Fibroblast of pulmonary artery (primary cell): ENCODE measurements at regions not wholly inside any gene's neighbourhood (a gene's known extent, or its start where the extent isn't known, plus 50 kb on each side); places are given as distances from the start of the nearest gene placed in this dataset.

Source experiments
- DNase-seq: peaks from one replicate; pipeline ENCODE4 v3.0.0-alpha.2; 2010; ENCODE audit warnings: low read depth
- H3K4me3 ChIP-seq: replicated peaks from 2 replicates; pipeline ENCODE4 v1.5.1; 2011; ENCODE audit warnings: low read depth, mild to moderate bottlenecking, control low read depth, low read length, moderate library complexity
- TF ChIP-seq, protein P1 (sequence below): IDR thresholded peaks from 2 replicates; pipeline ENCODE4 v1.5.1; 2011; ENCODE audit warnings: mild to moderate bottlenecking, control low read depth, low read length, inconsistent platforms; ENCODE audit errors: missing control alignments

DNA sequence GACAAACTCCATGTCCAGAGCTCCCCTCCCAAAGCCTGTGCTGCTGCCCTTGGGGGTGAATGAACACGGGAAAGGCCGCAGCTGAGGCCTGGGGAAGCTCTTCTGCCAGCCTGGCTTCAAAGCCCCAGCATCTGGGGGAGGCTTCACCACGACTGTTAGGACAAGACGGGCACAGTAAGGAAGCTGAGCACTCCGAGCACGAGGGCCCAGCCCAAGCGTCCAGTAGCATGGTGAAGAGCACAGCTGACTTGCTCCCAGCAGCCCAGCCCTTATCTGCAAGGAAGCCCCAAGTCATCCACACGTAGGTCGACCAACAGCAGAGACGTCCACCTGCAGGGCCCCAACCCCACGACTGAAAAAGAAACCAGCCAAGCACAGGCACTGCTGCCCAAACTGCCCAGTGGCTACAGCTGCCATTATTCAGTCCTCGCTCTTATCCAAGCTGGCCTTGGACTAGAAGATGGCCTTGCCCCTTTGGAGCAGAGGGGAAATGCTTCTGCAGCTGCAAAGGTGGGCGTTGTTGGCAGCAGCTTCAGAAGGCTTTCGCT lies 62.5 kb downstream of the SHANK2 start:
- TF ChIP-seq, protein P1, sequence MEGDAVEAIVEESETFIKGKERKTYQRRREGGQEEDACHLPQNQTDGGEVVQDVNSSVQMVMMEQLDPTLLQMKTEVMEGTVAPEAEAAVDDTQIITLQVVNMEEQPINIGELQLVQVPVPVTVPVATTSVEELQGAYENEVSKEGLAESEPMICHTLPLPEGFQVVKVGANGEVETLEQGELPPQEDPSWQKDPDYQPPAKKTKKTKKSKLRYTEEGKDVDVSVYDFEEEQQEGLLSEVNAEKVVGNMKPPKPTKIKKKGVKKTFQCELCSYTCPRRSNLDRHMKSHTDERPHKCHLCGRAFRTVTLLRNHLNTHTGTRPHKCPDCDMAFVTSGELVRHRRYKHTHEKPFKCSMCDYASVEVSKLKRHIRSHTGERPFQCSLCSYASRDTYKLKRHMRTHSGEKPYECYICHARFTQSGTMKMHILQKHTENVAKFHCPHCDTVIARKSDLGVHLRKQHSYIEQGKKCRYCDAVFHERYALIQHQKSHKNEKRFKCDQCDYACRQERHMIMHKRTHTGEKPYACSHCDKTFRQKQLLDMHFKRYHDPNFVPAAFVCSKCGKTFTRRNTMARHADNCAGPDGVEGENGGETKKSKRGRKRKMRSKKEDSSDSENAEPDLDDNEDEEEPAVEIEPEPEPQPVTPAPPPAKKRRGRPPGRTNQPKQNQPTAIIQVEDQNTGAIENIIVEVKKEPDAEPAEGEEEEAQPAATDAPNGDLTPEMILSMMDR, result no peak
- DNase-seq, result no peak
- no peak overlapping the region for H3K4me3 ChIP-seq

GRCh38 chr11:71188886-71189767 lies 63.2 kb downstream of the SHANK2 start:
- DNase-seq, result no peak
- no peak overlapping the region for H3K4me3 ChIP-seq
- TF ChIP-seq, protein P1, result no peak

DNA sequence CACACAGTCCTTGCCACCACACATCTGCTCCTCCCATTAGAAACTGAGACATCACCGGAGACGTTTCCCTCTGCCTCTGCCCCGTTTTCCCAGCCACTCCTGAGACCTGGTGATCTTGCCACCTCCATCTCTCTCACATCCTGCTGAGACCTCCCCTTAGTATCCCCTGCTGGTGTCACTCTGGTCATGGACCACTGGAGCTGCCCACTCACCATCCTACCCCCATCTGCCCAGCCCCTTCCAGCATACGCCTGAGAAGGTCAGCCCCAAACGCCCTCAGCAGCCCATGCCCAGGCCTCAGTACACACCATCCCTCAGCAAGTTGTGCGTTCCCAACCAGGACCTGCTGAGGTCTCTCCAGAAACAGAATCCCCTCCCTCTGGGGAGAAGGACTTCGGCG lies 64.3 kb downstream of the SHANK2 start:
- TF ChIP-seq, protein P1, result no peak
- DNase-seq, result no peak
- H3K4me3 ChIP-seq, result no peak overlapping the region

DNA sequence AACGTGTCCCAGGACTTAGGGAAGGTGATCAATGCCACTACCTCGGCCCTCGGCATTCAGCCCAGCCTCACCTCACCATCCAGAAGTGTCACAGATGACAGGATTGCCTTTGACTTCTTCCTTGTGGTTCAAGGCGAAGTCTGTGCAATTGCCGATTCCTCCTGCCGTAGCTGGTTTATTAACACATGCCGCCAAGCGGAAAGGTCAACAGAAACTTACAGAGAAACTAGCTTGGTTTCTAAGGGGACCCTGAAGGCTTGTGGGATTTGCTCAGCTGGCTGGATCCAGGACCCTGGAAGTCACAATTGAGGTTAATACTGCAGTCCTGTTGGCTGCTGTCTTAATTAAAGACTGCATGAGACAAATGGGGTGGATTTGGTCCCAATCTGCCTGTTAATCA lies 65.6 kb downstream of the SHANK2 start:
- TF ChIP-seq, protein P1, result no peak
- no peak for DNase-seq
- H3K4me3 ChIP-seq, result no peak overlapping the region

DNA sequence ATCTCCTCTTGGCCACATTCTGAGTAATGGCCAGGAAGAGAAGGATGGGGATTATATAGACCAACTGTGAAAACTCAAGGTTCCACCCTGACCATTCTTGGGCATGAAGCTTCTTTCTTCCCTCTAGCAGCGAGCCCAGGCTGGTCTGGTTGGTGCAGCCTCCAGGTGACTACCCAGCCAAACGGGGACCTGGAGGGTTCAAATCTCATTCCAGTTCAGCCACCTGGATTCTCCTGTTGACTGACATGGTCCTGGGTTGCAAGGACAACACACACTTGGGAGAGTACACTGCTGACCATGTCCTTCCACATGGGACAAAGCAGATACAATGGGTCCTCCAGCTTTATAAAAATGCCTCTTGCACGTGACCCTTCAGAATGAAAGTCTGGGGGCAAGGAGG lies 67.0 kb downstream of the SHANK2 start:
- no peak overlapping the region for H3K4me3 ChIP-seq
- no peak for DNase-seq
- TF ChIP-seq, protein P1, result no peak

DNA sequence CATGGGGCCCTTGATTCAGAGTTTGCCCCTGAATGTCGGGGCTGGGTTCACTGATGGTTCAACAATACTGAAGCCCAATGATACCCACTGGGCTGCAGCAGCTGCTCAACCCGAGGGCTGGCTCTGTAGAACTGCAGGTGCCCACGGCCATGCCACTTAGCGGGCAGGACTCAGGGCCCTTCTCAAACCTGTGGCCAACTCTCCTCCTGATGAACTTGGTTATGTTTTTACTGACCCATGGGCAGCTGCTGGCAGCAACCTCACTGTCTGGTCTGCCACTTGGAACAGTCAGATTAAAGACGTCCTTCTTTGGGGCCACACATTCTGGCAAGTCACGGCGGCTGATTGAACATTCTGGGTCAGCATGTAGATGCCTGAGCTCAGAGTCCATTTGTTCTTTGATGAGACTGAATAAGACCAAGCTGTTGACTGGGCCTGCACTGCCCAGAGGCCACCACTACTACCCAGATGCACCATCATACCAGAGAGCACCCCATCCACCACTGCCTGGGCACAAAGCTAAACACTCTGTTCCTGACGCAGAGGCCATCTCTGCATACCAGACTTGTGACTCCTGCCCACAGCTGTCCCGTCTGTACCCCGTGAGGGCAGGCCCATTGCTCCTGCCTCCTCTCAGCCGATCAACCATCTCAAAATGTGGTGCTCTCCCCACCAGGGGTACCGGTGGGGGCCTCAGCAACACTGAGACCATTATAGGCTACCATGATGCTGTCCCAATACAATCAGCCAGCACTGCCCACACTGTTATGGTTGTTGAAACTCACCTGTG lies 67.8 kb downstream of the SHANK2 start:
- DNase-seq, result no peak
- TF ChIP-seq, protein P1, result no peak
- H3K4me3 ChIP-seq, result no peak overlapping the region
